Activated CD4-positive, alpha-beta memory T cell treated with anti-CD3 and anti-CD28 coated beads, Interleukin-2, amount 10 ng/mL, durations not matched to agents 7 days and 5 days (primary cell): ENCODE measurements at regions not wholly inside any gene's neighbourhood (a gene's known extent, or its start where the extent isn't known, plus 50 kb on each side); places are given as distances from the start of the nearest gene placed in this dataset.
A peak's percentile ranks its signal among the peaks of the same experiment; 100 is the strongest.

ENCODE experiments used
- CTCF ChIA-PET: fragments of 350-600 bp; sonication (Branson Sonifier 250); formaldehyde crosslinking; loops from one replicate; lab custom pipeline; 2021; ENCODE audit warnings: antibody characterized with exemption, inconsistent platforms; lab: Charles Lee
- POLR2A ChIA-PET: fragments of 350-600 bp; sonication (Branson Sonifier 250); formaldehyde crosslinking; loops from one replicate; lab custom pipeline; 2021; ENCODE audit warnings: antibody characterized with exemption; lab: Charles Lee
- DNase-seq: peaks from one replicate; pipeline ENCODE4 v3.0.0-alpha.2; 2020
- H3K27ac Mint-ChIP-seq: one replicate; pipeline ENCODE4 v1.8.0; 2021; ENCODE audit warnings: mild to moderate bottlenecking, mixed read lengths
- H3K27me3 Mint-ChIP-seq: one replicate; pipeline ENCODE4 v1.8.0; 2021; ENCODE audit warnings: mixed read lengths
- H3K36me3 Mint-ChIP-seq: one replicate; pipeline ENCODE4 v1.8.0; 2021; ENCODE audit warnings: low read depth, mixed read lengths
- H3K4me1 Mint-ChIP-seq: one replicate; pipeline ENCODE4 v1.8.0; 2021; ENCODE audit warnings: mixed read lengths
- H3K4me3 Mint-ChIP-seq: one replicate; pipeline ENCODE4 v1.8.0; 2021; ENCODE audit warnings: mild to moderate bottlenecking, mixed read lengths
- H3K9me3 Mint-ChIP-seq: one replicate; pipeline ENCODE4 v1.8.0; 2021; ENCODE audit warnings: mixed read lengths

DNA sequence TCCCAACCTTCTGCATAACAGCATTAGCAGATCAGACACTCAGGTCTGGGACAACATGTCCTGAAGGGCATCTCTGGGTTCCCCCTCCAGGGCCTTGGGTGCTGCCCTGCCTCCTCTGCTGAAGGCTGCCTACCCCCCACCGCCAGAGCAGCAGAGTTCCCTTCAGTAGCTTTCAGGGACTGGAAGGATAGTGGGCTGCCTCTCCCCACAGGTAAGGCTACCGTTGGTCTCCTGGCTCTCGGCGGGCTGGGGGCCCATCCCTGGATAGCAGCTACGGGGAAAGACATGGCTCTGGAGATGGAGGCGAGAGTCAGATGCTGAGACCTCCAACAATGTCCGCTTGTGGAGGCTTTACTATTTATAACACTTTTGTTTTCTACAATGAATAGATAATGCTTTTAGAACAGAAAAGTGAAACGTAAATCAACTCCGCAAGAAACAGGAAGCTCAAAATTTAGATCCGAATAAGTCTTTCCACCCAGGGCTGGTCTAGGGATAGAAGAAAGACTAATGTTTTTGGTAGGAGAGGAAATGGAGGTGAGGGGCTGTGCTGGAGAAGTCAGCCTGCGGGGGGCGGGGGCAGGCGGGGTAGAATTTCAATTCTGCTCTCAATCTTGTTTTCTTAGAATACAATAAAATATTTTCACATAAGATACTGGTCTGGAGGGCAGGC, 58.4 kb downstream of the ARL4C start:
- Mint-ChIP-seq H3K27ac (no peak overlapping the region), H3K36me3 (peaks cover 11% of the 10 kb centered on the region), H3K9me3 (peaks cover 5% of the 10 kb centered on the region), H3K4me3 (no peak overlapping the region), H3K27me3 (no peaks in the 10 kb centered on the region), H3K4me1 (peaks cover 45% of the 10 kb centered on the region)
- ChIA-PET CTCF (interaction anchor here (0.9 to 1.3 kb wide), 2 partner anchors 12 to 303 kb away, joined by 3 to 5 read pairs; no protein-coding TSS in a partner anchor), POLR2A (interaction anchor here (0.7 to 1.9 kb wide), 7 partner anchors 8 to 160 kb away, joined by 3 to 6 read pairs (median 3); no protein-coding TSS in a partner anchor)
- DNase-seq: no peak

DNA sequence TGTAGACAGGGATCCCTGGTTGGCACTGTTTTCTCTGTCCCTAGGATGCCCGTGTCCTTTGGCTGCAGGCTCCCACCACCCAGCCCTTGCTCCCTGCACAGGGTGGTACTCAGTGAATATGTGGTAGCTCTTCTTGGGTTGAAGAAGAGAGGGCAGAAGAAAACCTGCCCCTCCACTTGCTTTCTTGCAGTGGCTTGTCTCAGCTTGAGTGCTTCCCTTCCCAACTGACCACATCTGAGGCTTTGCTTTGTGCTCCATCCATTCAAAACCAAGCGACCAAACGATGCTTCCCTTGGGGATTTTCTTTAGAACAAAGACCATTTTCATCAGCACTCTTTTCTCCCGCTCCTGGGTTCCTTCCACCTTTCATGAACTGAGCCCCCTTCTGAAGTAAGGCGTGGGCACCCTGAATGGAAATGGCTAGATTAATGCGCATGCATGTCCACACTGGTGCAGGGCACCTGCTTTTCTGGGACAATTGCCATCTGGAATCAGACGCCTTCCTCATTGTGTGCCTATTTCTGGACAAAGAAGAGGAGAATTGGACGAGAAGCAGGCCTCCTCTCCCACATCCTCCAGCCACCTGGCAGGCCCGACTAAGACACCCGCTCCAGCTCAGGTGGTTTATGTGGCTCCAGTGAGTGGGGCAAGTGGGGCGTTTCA, 59.1 kb downstream of the ARL4C start:
- peaks cover 39% of the 10 kb centered on the region for H3K4me1 Mint-ChIP-seq
- H3K9me3 Mint-ChIP-seq: peaks cover 5% of the 10 kb centered on the region
- CTCF ChIA-PET: interaction anchor here (0.9 to 1.3 kb wide), 2 partner anchors 12 to 302 kb away, joined by 3 to 5 read pairs; no protein-coding TSS in a partner anchor
- POLR2A ChIA-PET: interaction anchor here (0.6 to 1.9 kb wide), 9 partner anchors 9 to 149 kb away, joined by 3 to 6 read pairs (median 3); no protein-coding TSS in a partner anchor
- no peak for DNase-seq
- H3K27ac Mint-ChIP-seq: no peak overlapping the region
- no peak overlapping the region for H3K4me3 Mint-ChIP-seq
- H3K36me3 Mint-ChIP-seq: peaks cover 11% of the 10 kb centered on the region
- no peaks in the 10 kb centered on the region for H3K27me3 Mint-ChIP-seq

DNA sequence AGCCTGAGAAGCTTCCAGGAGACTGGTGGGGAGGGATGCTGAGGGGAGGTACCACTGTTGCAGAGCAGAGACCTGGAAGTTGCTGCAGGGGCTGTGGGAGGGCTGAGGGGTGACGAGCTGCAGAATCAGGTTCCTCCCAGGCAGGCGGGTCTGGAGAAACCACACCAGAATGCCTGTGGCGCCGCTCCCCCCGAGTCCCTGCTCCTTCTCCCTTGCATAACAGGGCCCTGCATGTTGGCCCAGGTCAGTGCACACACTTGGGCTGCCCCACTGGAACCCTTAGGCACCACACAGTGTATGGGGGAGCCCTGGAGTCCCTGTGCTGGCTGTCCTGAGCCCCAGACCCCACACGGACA, 60.4 kb downstream of the ARL4C start:
- peaks cover 11% of the 10 kb centered on the region for H3K36me3 Mint-ChIP-seq
- peaks cover 3% of the 10 kb centered on the region for H3K9me3 Mint-ChIP-seq
- H3K4me1 Mint-ChIP-seq: peaks cover 33% of the 10 kb centered on the region
- ChIA-PET CTCF (interaction anchor here (1.3 kb wide), 1 partner anchor 9 kb away, joined by 3 read pairs; no protein-coding TSS in a partner anchor), POLR2A (interaction anchor here (1.0 to 2.3 kb wide), 6 partner anchors 10 to 67 kb away, joined by 3 to 10 read pairs (median 3); no protein-coding TSS in a partner anchor)
- no peaks in the 10 kb centered on the region for H3K27me3 Mint-ChIP-seq
- no peak overlapping the region for H3K4me3 Mint-ChIP-seq
- DNase-seq: no peak
- no peak overlapping the region for H3K27ac Mint-ChIP-seq

DNA sequence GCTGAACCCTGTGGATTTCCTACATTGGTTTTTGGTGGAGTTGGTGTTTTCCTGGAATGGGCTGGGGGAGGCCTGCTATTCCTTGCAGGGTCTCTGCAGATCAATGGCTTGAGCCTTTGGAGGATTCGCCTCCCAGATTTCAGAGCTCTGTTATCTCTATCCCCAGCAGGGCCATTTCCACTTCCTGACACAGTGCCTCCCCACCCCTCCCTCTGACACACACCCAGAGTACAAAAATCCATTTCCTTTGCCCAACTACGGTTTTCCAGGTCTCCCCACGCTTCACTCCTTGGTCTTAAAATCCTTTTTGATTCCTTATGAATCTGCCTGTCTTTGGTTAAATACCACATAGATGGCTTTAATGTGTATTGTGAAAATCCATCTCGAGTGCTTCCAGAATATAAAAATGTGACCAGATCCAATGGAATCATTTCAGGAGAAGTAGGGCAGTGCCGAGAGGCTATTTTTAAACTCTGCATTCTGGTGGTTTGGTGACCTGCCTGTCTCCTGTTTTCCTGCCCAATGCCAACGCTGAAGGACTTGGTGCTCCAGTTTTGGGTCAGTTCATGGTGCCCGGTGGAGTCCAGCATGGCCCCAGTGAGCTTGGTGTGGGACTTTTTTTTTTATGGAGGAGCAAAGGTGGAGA, 60.9 kb downstream of the ARL4C start:
- Mint-ChIP-seq H3K27me3 (no peaks in the 10 kb centered on the region), H3K4me3 (no peak overlapping the region), H3K9me3 (peaks cover 4% of the 10 kb centered on the region), H3K27ac (no peak overlapping the region), H3K36me3 (peaks cover 8% of the 10 kb centered on the region), H3K4me1 (peaks cover 28% of the 10 kb centered on the region)
- ChIA-PET CTCF (interaction anchor here (1.3 kb wide), 1 partner anchor 8 kb away, joined by 3 read pairs; no protein-coding TSS in a partner anchor), POLR2A (interaction anchor here (1.0 to 2.3 kb wide), 5 partner anchors 10 to 67 kb away, joined by 3 to 10 read pairs (median 3); no protein-coding TSS in a partner anchor)
- no peak for DNase-seq

DNA sequence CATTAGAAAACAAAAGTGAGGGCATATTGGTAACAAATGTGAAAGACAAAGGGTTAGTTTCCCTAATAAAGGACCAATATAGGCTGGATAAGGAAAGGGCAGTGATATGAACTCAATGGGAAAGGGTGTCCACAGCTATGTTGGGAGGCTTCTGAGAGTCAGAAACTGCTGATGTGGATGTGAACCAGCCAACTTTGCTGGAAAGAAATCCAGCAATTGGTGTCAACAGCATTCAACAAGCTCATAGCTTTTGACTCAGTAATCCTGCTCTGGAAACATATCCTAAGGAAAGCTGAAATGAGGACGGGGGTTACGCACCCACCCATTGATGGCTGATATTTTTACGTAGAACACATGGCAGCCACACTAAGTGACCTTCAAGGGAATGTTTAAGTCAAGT, 63.7 kb downstream of the ARL4C start:
- no peak overlapping the region for H3K4me3 Mint-ChIP-seq
- no peaks in the 10 kb centered on the region for H3K27me3 Mint-ChIP-seq
- ChIA-PET POLR2A (interaction anchor here (11.8 to 12.9 kb wide), 2 partner anchors 16 to 62 kb away, joined by 294 to 410 read pairs; partner anchors contain the start of gene ARL4C), CTCF (interaction anchor here (1.3 to 1.4 kb wide), 2 partner anchors 13 to 25 kb away, joined by 3 to 4 read pairs; no protein-coding TSS in a partner anchor)
- H3K4me1 Mint-ChIP-seq: peaks cover 34% of the 10 kb centered on the region
- H3K9me3 Mint-ChIP-seq: peaks cover 2% of the 10 kb centered on the region
- H3K36me3 Mint-ChIP-seq: peaks cover 11% of the 10 kb centered on the region
- H3K27ac Mint-ChIP-seq: no peak overlapping the region
- DNase-seq: no peak

DNA sequence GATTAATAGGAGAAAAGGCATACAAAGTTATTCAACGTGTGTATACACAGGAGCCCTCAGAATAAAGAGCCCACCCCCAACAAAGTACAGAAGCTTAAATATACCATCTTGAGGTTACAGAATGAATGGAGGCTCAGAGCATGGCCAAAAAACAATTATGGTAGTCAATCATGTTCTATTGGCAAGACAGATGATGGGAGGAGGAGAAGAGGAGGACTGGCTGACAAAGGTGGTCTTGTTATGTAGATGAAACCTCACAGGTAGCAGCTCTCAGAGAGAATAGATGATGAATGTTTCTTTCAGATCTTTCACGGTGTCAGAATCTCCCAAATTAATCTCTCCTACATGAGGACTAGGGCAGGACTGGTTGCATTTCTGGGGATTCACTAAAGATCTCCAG, 66.0 kb downstream of the ARL4C start:
- POLR2A ChIA-PET: interaction anchor here (0.9 to 12.9 kb wide), 3 partner anchors 18 to 141 kb away, joined by 3 to 410 read pairs (median 294); partner anchors contain the start of gene ARL4C

DNA sequence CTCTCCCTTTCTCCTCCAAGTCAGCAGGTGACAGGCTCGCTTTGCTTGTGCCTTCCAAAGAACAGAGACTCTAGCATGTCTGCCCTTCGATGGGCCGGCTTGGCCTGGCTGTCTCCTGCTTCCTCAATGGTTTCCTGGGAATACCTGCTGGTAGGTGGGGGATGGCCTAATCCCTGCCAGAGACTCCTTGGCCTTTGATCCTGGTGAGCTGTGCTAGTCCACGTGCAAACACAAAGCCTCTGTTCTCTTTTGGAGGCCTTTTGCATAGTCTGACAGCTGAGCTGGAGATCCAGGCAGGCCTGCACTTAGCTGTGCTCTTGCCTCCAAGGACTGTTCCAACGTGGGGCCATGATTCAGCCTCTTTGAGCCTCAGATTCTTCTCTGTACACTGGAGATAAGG, 67.6 kb downstream of the ARL4C start:
- H3K27ac Mint-ChIP-seq: peak overlapping the region; percentile 99
- H3K9me3 Mint-ChIP-seq: peaks cover 2% of the 10 kb centered on the region
- ChIA-PET CTCF (no interaction called here), POLR2A (interaction anchor here (0.6 to 12.9 kb wide), 5 partner anchors 8 to 138 kb away, joined by 3 to 410 read pairs (median 294); partner anchors contain the start of gene ARL4C)
- peaks cover 56% of the 10 kb centered on the region for H3K4me1 Mint-ChIP-seq
- H3K4me3 Mint-ChIP-seq: no peak overlapping the region
- peaks cover 23% of the 10 kb centered on the region for H3K36me3 Mint-ChIP-seq
- no peak for DNase-seq
- no peaks in the 10 kb centered on the region for H3K27me3 Mint-ChIP-seq

More for the DNA sequence above, 66.0 kb downstream of the ARL4C start:
- Mint-ChIP-seq H3K4me1 (peaks cover 48% of the 10 kb centered on the region), H3K36me3 (peaks cover 14% of the 10 kb centered on the region), H3K27ac (no peak overlapping the region), H3K9me3 (peaks cover 2% of the 10 kb centered on the region), H3K4me3 (no peak overlapping the region), H3K27me3 (no peaks in the 10 kb centered on the region)
- DNase-seq: no peak
- CTCF ChIA-PET: interaction anchor here (1.2 kb wide), 1 partner anchor 142 kb away, joined by 3 read pairs; no protein-coding TSS in a partner anchor

DNA sequence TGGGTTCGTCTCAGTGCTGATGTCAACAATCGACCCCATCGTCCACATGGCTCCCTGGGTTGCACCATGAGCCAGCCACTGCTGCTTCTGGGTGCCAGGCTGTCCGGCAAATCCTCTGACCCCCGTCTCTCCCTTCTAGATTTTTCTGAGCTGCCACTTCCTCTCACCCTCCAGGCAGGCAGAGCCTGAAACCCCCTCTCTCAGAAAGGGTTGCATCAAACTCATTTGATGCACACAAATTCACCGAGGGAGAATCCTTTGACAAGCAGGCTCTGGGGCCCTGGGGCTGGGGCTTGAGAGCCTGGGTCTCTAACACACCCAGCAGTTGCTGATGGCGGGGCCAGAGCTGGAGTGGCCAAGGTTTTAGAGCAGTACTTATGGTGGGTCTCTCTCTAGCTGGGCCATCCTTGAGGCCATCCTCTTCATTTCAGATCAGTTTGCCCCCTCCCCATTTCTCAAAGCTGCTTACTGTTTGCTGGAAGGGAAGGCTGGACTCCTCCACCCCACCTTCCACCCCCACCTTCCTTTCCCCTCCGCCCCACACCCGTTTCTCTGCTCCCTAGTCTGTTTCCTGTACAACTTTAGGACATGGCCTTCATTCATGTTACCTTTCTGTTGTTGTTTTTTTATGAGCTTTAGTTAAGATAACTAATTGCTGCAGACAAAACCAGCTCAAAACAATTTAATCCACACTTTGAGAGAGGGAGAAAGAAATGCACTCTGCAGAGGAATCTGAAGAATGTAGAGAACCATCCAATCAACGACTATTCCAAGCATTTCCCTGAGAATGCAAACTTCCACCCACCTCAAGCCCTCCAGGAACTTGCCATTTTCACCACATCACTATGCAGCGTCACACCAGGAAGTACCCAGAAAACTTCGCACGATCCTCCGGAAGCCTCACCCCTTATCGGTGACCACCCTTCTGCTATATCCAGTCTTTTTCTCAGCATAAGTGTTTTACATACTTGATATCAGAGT, 69.5 kb downstream of the ARL4C start:
- Mint-ChIP-seq H3K36me3 (peaks cover 23% of the 10 kb centered on the region), H3K4me1 (peaks cover 74% of the 10 kb centered on the region), H3K9me3 (peaks cover 2% of the 10 kb centered on the region), H3K4me3 (peak overlapping the region; percentile 57), H3K27me3 (no peaks in the 10 kb centered on the region), H3K27ac (peak overlapping the region; percentile 99)
- peak; percentile 37 for DNase-seq
- POLR2A ChIA-PET: interaction anchor here (0.7 to 12.9 kb wide), 19 partner anchors 21 to 395 kb away, joined by 3 to 410 read pairs (median 14); partner anchors contain the start of gene ARL4C
- CTCF ChIA-PET: interaction anchor here (0.6 to 7.3 kb wide), 11 partner anchors 9 to 1077 kb away, joined by 3 to 77 read pairs (median 5); partner anchors contain the start of gene ARL4C

DNA sequence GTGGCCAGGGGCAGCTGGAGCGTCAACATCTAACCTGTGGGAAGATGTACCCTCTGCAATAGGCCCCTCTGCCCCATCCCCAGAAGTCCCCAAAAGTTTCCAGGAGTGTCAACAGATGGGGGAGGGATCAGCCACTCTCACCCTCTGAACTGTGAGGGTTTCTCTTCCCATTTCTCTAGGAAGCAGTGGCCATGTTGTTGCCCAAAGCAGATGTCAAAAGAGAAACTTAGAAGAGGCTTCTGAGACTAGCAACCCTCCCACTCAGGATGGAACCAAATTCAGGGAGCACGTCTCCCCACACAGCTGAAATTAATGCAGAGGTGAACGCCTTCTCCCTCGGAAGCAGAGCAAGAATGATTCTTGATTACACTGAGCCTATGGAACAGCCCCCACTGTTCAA, 70.3 kb downstream of the ARL4C start:
- Mint-ChIP-seq H3K27ac (peak overlapping the region; percentile 99), H3K36me3 (peaks cover 19% of the 10 kb centered on the region), H3K4me3 (peak overlapping the region; percentile 57), H3K4me1 (peaks cover 80% of the 10 kb centered on the region), H3K27me3 (no peaks in the 10 kb centered on the region), H3K9me3 (peaks cover 2% of the 10 kb centered on the region)
- POLR2A ChIA-PET: interaction anchor here (0.7 to 12.9 kb wide), 29 partner anchors 10 to 572 kb away, joined by 3 to 410 read pairs (median 6); partner anchors contain the start of genes ARL4C and HJURP
- no peak for DNase-seq
- CTCF ChIA-PET: interaction anchor here (0.6 to 7.3 kb wide), 14 partner anchors 12 to 294 kb away, joined by 3 to 77 read pairs (median 5); partner anchors contain the start of gene ARL4C

DNA sequence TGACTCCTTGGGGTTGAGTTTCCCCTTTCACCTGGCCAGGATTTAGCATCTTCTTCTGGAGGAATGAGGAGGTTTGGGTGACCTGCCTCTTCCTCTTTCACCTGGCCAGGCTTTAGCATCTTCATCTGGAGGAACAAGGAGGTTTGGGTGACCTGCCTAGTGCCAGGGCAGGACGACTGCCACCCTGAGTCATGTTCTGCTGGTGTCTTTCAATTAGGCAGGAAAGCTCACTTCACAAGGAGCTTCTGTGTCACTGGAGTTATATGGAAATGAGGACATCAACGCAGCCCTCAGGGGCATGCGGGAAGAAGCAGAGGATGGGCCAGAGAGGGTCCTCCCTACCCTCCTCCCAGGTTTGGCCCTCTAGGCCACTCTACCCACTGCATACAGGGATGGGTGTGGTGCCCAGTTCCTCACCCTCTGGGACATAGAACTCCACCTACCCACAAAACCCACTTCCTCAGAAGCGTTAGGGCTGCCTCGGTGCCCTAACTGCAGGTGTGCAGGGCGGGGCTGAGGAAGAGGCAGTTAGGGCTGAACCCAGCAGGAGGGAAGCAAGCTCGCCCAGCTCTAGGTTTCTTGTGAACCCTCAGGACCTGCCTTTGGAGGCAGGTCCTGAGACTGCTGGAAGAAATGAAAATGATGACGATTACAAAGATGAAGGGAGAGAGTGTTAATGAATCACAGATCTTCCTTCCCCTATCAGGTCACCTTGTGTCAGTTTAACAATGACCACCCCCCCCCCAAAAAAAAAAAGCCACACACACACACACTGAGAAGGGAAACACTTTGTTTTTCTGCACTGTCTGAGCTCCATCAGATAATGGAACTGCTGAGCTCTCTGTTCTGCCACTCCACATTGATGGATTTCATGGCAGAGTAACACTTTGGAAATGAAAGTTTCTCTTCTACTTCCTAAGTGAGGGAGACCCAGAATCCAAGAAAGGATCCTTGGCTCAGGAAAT, 71.0 kb downstream of the ARL4C start:
- Mint-ChIP-seq H3K4me1 (peaks cover 85% of the 10 kb centered on the region), H3K27me3 (no peaks in the 10 kb centered on the region), H3K27ac (peak overlapping the region; percentile 99), H3K4me3 (peak overlapping the region; percentile 57), H3K36me3 (peaks cover 17% of the 10 kb centered on the region), H3K9me3 (no peaks in the 10 kb centered on the region)
- peak; percentile 88 for DNase-seq
- ChIA-PET POLR2A (interaction anchor here (0.7 to 12.9 kb wide), 31 partner anchors 9 to 571 kb away, joined by 3 to 410 read pairs (median 6); partner anchors contain the start of genes ARL4C and HJURP), CTCF (interaction anchor here (0.6 to 7.3 kb wide), 14 partner anchors 12 to 294 kb away, joined by 3 to 77 read pairs (median 5); partner anchors contain the start of gene ARL4C)
